Neural progenitor cell (in vitro differentiated cells): ENCODE measurements at regions not wholly inside any gene's neighbourhood (a gene's known extent, or its start where the extent isn't known, plus 50 kb on each side); places are given as distances from the start of the nearest gene placed in this dataset.

ENCODE experiments used
- DNase-seq: peaks from one replicate; pipeline ENCODE4 v3.0.0-alpha.2; 2016; ENCODE audit warnings: low spot score
- H2AFZ ChIP-seq: fragments of 200-600 bp; sonication (generic); replicated peaks from 2 replicates; pipeline ENCODE4 v1.6.1; 2016; ENCODE audit warnings: antibody characterized with exemption
- H3F3A ChIP-seq: fragments of 200-600 bp; sonication (generic); 2 replicates; pipeline ENCODE4 v1.6.1; 2016; ENCODE audit warnings: antibody characterized with exemption, low read depth
- H3K27ac ChIP-seq: fragments of 200-600 bp; sonication (generic); 2 replicates; pipeline ENCODE4 v1.5.1; 2016; ENCODE audit warnings: mild to moderate bottlenecking
- H3K27me3 ChIP-seq: fragments of 200-600 bp; sonication (generic); 2 replicates; pipeline ENCODE4 v1.6.1; 2016; ENCODE audit warnings: mild to moderate bottlenecking, moderate library complexity
- H3K36me3 ChIP-seq: fragments of 200-600 bp; sonication (generic); 2 replicates; pipeline ENCODE4 v1.5.1; 2016
- H3K4me1 ChIP-seq: fragments of 200-600 bp; sonication (generic); 2 replicates; pipeline ENCODE4 v1.6.1; 2016; ENCODE audit warnings: mixed run types
- H3K4me2 ChIP-seq: fragments of 200-600 bp; sonication (generic); 2 replicates; pipeline ENCODE4 v1.6.1; 2016
- H3K4me3 ChIP-seq: fragments of 200-600 bp; sonication (generic); 2 replicates; pipeline ENCODE4 v1.5.1; 2016
- H3K79me2 ChIP-seq: fragments of 200-600 bp; sonication (generic); 2 replicates; pipeline ENCODE4 v1.6.1; 2016; ENCODE audit warnings: low read depth
- H3K9ac ChIP-seq: fragments of 200-600 bp; sonication (generic); 2 replicates; pipeline ENCODE4 v1.6.1; 2016
- H3K9me3 ChIP-seq: fragments of 200-600 bp; sonication (generic); 2 replicates; pipeline ENCODE4 v1.5.1; 2016; ENCODE audit warnings: low read depth
- H4K20me1 ChIP-seq: fragments of 200-600 bp; sonication (generic); 2 replicates; pipeline ENCODE4 v1.6.1; 2016; ENCODE audit warnings: low read depth
- H3K27ac Mint-ChIP-seq: 3 replicates; pipeline ENCODE4 v1.8.0; 2021; ENCODE audit warnings: mixed read lengths
- H3K27me3 Mint-ChIP-seq: 2 replicates; pipeline ENCODE4 v1.8.0; 2022; ENCODE audit warnings: low read depth, mild to moderate bottlenecking, inconsistent platforms, moderate library complexity, mixed read lengths; ENCODE audit not compliant: insufficient read depth
- H3K36me3 Mint-ChIP-seq: 3 replicates; pipeline ENCODE4 v1.8.0; 2021; ENCODE audit warnings: mixed read lengths
- H3K4me1 Mint-ChIP-seq: 3 replicates; pipeline ENCODE4 v1.8.0; 2021; ENCODE audit warnings: mixed read lengths
- H3K4me3 Mint-ChIP-seq: 3 replicates; pipeline ENCODE4 v1.8.0; 2021; ENCODE audit warnings: mild to moderate bottlenecking, moderate library complexity, mixed read lengths
- H3K9me3 Mint-ChIP-seq: 3 replicates; pipeline ENCODE4 v1.8.0; 2020; ENCODE audit warnings: mixed read lengths
- CTCF ChIP-seq: fragments of 200-600 bp; sonication (generic); IDR thresholded peaks from 2 replicates; pipeline ENCODE4 v1.5.1; 2017; ENCODE audit warnings: antibody characterized with exemption, mild to moderate bottlenecking
- EZH2 ChIP-seq: fragments of 200-600 bp; sonication (generic); IDR thresholded peaks from 2 replicates; pipeline ENCODE4 v1.6.1; 2017; ENCODE audit warnings: antibody characterized with exemption, mild to moderate bottlenecking, moderate library complexity
- EZH2phosphoT487 ChIP-seq: fragments of 200-600 bp; sonication (generic); IDR thresholded peaks from 2 replicates; pipeline ENCODE4 v1.6.1; 2017; ENCODE audit warnings: antibody characterized with exemption

GRCh38 chr10:90484518-90484917, 373.3 kb downstream of the HTR7 start:
- Histone ChIP-seq H2AFZ (peak overlapping the region; percentile 20), H3K36me3 (no peaks in the 10 kb centered on the region), H3K27me3 (no peaks in the 10 kb centered on the region), H3K27ac (no peak overlapping the region), H3K79me2 (no peaks in the 10 kb centered on the region), H3F3A (no peaks in the 10 kb centered on the region), H3K4me2 (no peak overlapping the region), H3K4me1 (no peaks in the 10 kb centered on the region), H3K9ac (no peak overlapping the region), H3K9me3 (no peaks in the 10 kb centered on the region), H3K4me3 (no peak overlapping the region), H4K20me1 (no peaks in the 10 kb centered on the region)
- no peak overlapping the region for H3K27ac Mint-ChIP-seq
- H3K9me3 Mint-ChIP-seq = no peaks in the 10 kb centered on the region
- H3K4me3 Mint-ChIP-seq = no peak overlapping the region
- TF ChIP-seq EZH2phosphoT487 (no peak), CTCF (no peak), EZH2 (no peak)
- H3K36me3 Mint-ChIP-seq = no peaks in the 10 kb centered on the region
- H3K4me1 Mint-ChIP-seq = peaks cover 4% of the 10 kb centered on the region
- DNase-seq = peak; percentile 13
- H3K27me3 Mint-ChIP-seq = no peaks in the 10 kb centered on the region

GRCh38 chr10:90494183-90494582, 363.7 kb downstream of the HTR7 start:
- Histone ChIP-seq H3K27me3 (no peaks in the 10 kb centered on the region), H3K4me2 (no peak overlapping the region), H3K79me2 (no peaks in the 10 kb centered on the region), H3F3A (no peaks in the 10 kb centered on the region), H3K4me3 (no peak overlapping the region), H2AFZ (no peak overlapping the region), H3K36me3 (no peaks in the 10 kb centered on the region), H3K9ac (no peak overlapping the region), H3K9me3 (no peaks in the 10 kb centered on the region), H3K27ac (no peak overlapping the region), H3K4me1 (no peaks in the 10 kb centered on the region), H4K20me1 (no peaks in the 10 kb centered on the region)
- peaks cover 19% of the 10 kb centered on the region for H3K9me3 Mint-ChIP-seq
- no peaks in the 10 kb centered on the region for H3K4me1 Mint-ChIP-seq
- no peak overlapping the region for H3K27ac Mint-ChIP-seq
- no peak overlapping the region for H3K4me3 Mint-ChIP-seq
- H3K27me3 Mint-ChIP-seq = no peaks in the 10 kb centered on the region
- H3K36me3 Mint-ChIP-seq = no peaks in the 10 kb centered on the region
- TF ChIP-seq CTCF (no peak), EZH2phosphoT487 (no peak), EZH2 (no peak)
- DNase-seq = no peak

- H3F3A ChIP-seq = no peaks in the 10 kb centered on the region
- TF ChIP-seq CTCF = peak; percentile 21
- TF ChIP-seq EZH2phosphoT487 = no peak
- H3K27ac Mint-ChIP-seq = no peak overlapping the region
- no peaks in the 10 kb centered on the region for H3K9me3 Mint-ChIP-seq
- H3K27me3 ChIP-seq = no peaks in the 10 kb centered on the region
- H3K9me3 ChIP-seq = no peaks in the 10 kb centered on the region
- no peaks in the 10 kb centered on the region for H3K4me1 Mint-ChIP-seq
- no peaks in the 10 kb centered on the region for H4K20me1 ChIP-seq
- no peaks in the 10 kb centered on the region for H3K36me3 ChIP-seq
- no peak overlapping the region for H3K4me2 ChIP-seq
- no peak overlapping the region for H2AFZ ChIP-seq
- H3K4me3 ChIP-seq = no peak overlapping the region
- H3K79me2 ChIP-seq = no peaks in the 10 kb centered on the region
- no peak overlapping the region for H3K4me3 Mint-ChIP-seq
- no peak overlapping the region for H3K27ac ChIP-seq
- H3K27me3 Mint-ChIP-seq = peaks cover 2% of the 10 kb centered on the region
- H3K4me1 ChIP-seq = no peaks in the 10 kb centered on the region
- H3K36me3 Mint-ChIP-seq = no peaks in the 10 kb centered on the region
- H3K9ac ChIP-seq = no peak overlapping the region
- DNase-seq = no peak
Observed at GRCh38 chr10:90504172-90504571, 353.7 kb downstream of the HTR7 start.

- Mint-ChIP-seq H3K36me3 (no peaks in the 10 kb centered on the region), H3K4me1 (no peaks in the 10 kb centered on the region), H3K27ac (no peak overlapping the region), H3K27me3 (peaks cover 2% of the 10 kb centered on the region), H3K9me3 (no peaks in the 10 kb centered on the region), H3K4me3 (no peak overlapping the region)
- TF ChIP-seq EZH2 (no peak), CTCF (no peak), EZH2phosphoT487 (no peak)
- Histone ChIP-seq H3K79me2 (no peaks in the 10 kb centered on the region), H3K36me3 (no peaks in the 10 kb centered on the region), H4K20me1 (no peaks in the 10 kb centered on the region), H3K27me3 (no peaks in the 10 kb centered on the region), H3K9ac (no peak overlapping the region), H3F3A (no peaks in the 10 kb centered on the region), H3K4me2 (no peak overlapping the region), H3K27ac (no peak overlapping the region), H3K4me1 (no peaks in the 10 kb centered on the region), H2AFZ (no peak overlapping the region), H3K4me3 (no peak overlapping the region), H3K9me3 (no peaks in the 10 kb centered on the region)
- no peak for DNase-seq
Observed at GRCh38 chr10:90526721-90527120, 331.1 kb downstream of the HTR7 start.
